ENCODE measurements at regions not wholly inside any gene's neighbourhood (a gene's known extent, or its start where the extent isn't known, plus 50 kb on each side); places are given as distances from the start of the nearest gene placed in this dataset.
"Not testable (repeated sequence)": the region's sequence is repeated elsewhere in the genome, so short reads cannot be mapped to it uniquely, and the experiment has no call there.

DNA sequence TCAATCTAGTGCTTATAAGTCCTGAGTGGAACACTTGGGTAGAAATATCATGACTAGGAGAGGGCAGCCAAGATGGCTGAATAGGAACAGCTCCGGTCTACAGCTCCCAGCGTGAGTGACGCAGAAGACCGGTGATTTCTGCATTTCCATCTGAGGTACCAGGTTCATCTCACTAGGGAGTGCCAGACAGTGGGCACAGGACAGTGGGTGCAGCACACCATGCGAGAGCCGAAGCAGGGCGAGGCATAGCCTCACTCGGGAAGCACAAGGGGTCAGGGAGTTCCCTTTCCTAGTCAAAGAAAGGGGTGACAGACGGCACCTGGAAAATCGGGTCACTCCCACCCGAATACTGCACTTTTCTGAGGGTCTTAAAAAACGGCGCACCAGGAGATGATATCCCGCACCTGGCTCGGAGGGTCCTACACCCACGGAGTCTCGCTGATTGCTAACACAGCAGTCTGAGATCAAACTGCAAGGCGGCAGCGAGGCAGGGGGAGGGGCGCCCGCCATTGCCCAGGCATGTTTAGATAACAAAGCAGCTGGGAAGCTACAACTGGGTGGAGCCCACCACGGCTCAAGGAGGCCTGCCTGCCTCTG is 302.8 kb downstream of the TFAP2B start:
- TF ChIP-seq, protein P1, sequence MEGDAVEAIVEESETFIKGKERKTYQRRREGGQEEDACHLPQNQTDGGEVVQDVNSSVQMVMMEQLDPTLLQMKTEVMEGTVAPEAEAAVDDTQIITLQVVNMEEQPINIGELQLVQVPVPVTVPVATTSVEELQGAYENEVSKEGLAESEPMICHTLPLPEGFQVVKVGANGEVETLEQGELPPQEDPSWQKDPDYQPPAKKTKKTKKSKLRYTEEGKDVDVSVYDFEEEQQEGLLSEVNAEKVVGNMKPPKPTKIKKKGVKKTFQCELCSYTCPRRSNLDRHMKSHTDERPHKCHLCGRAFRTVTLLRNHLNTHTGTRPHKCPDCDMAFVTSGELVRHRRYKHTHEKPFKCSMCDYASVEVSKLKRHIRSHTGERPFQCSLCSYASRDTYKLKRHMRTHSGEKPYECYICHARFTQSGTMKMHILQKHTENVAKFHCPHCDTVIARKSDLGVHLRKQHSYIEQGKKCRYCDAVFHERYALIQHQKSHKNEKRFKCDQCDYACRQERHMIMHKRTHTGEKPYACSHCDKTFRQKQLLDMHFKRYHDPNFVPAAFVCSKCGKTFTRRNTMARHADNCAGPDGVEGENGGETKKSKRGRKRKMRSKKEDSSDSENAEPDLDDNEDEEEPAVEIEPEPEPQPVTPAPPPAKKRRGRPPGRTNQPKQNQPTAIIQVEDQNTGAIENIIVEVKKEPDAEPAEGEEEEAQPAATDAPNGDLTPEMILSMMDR (IDR thresholded peaks at IDR 0.05; ENCODE audit: low read depth, low read length, poor library complexity, severe bottlenecking) = not testable (repeated sequence)
- not testable (repeated sequence) for TF ChIP-seq EZH2phosphoT487 (IDR thresholded peaks at IDR 0.05; ENCODE audit: borderline replicate concordance, low read length)
